Uterus (tissue), 3 donors: ENCODE measurements at regions not wholly inside any gene's neighbourhood (a gene's known extent, or its start where the extent isn't known, plus 50 kb on each side); places are given as distances from the start of the nearest gene placed in this dataset.

Source experiments
- DNase-seq, 2 donors: peaks; one replicate each; pipeline ENCODE4 v3.0.0-alpha.2; 2019 to 2020
- H3K27ac ChIP-seq, 2 donors: fragments of 200-600 bp; sonication (generic); 1 replicate in 1 of 2; 2 replicates in 1 of 2; pipeline ENCODE4 v1.5.1; 2016 to 2018
- H3K27me3 ChIP-seq, 2 donors: fragments of 200-600 bp; sonication (generic); one replicate each; pipeline ENCODE4 v1.5.1; 2018 to 2019; ENCODE audit warnings: control low read depth in 1 of 2
- H3K36me3 ChIP-seq, 2 donors: fragments of 200-600 bp; sonication (generic); one replicate each; pipeline ENCODE4 v1.5.1; 2019; ENCODE audit warnings: control low read depth in 1 of 2
- H3K4me1 ChIP-seq, 2 donors: fragments of 200-600 bp; sonication (generic); one replicate each; pipeline ENCODE4 v1.5.1; 2018 to 2019; ENCODE audit warnings: control low read depth in 1 of 2
- H3K4me3 ChIP-seq, 2 donors: fragments of 200-600 bp; sonication (generic); 1 replicate in 1 of 2; 2 replicates in 1 of 2; pipeline ENCODE4 v1.5.1; 2018 to 2019; ENCODE audit warnings: mild to moderate bottlenecking in 1 of 2
- H3K9me3 ChIP-seq, 2 donors: fragments of 200-600 bp; sonication (generic); one replicate each; pipeline ENCODE4 v1.5.1; 2019; ENCODE audit warnings: control low read depth in 1 of 2
- POLR2A ChIP-seq, 2 donors: fragments of 450-650 bp; IDR thresholded peaks; one replicate each; pipeline ENCODE4 v1.6.1; 2016; ENCODE audit warnings: antibody characterized with exemption in 2 of 2, mild to moderate bottlenecking in 1 of 2, moderate library complexity in 1 of 2
- intact Hi-C: fragments of 100-400 bp; cut with DNase I; formaldehyde crosslinking; loops from one replicate; pipeline ENCODE4 v1.15.1; 2023; ENCODE audit warnings: low total_unique reads
- TF ChIP-seq, protein P1 (sequence below), 4 experiments: fragments of 200-600 bp in 2 of 4; fragments of 450-650 bp in 2 of 4; sonication (generic) in 2 of 4; IDR thresholded peaks; one replicate each; pipeline ENCODE4 v1.5.1; 2016 to 2019; ENCODE audit warnings: antibody characterized with exemption in 4 of 4, mild to moderate bottlenecking in 2 of 4, moderate library complexity in 1 of 4
- donor health status: DM: yes; HTN: yes; CAD: no.

- Histone ChIP-seq H3K27me3 (no peaks in the 10 kb centered on the region), H3K36me3 (no peaks in the 10 kb centered on the region), H3K4me1 (no peaks in the 10 kb centered on the region), H3K27ac (no peak overlapping the region), H3K4me3 (no peak overlapping the region), H3K9me3 (no peaks in the 10 kb centered on the region)
- intact Hi-C loops = no loop called here
- DNase-seq = no peak
- no peak for TF ChIP-seq POLR2A (IDR thresholded peaks at IDR 0.05)
- TF ChIP-seq, protein P1, sequence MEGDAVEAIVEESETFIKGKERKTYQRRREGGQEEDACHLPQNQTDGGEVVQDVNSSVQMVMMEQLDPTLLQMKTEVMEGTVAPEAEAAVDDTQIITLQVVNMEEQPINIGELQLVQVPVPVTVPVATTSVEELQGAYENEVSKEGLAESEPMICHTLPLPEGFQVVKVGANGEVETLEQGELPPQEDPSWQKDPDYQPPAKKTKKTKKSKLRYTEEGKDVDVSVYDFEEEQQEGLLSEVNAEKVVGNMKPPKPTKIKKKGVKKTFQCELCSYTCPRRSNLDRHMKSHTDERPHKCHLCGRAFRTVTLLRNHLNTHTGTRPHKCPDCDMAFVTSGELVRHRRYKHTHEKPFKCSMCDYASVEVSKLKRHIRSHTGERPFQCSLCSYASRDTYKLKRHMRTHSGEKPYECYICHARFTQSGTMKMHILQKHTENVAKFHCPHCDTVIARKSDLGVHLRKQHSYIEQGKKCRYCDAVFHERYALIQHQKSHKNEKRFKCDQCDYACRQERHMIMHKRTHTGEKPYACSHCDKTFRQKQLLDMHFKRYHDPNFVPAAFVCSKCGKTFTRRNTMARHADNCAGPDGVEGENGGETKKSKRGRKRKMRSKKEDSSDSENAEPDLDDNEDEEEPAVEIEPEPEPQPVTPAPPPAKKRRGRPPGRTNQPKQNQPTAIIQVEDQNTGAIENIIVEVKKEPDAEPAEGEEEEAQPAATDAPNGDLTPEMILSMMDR (IDR thresholded peaks at IDR 0.05) = no peak
Measured at GRCh38 chr13:70593716-70594115, 485.5 kb upstream of the KLHL1 start.

DNA sequence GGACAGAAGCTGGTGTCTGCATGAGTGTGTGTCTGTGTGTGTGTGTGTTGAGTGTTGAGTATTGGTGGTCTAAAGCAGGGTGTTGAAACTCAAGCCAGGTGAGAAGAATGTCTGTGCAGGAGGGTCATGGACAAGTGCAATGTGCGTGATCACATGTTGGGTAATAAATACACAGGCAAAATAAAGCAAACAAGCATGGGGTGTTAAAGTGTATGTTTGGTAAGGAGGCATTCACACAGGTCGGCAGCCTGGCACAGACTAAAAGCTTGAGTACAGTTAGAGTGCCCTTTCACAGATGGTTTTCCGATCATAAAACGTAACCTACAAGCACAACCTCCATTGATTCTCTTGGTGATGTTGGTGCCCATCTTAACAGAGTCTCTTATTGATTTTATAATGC is 476.9 kb upstream of the KLHL1 start:
- Histone ChIP-seq H3K9me3 (no peaks in the 10 kb centered on the region), H3K36me3 (no peaks in the 10 kb centered on the region), H3K27ac (no peak overlapping the region), H3K4me1 (no peaks in the 10 kb centered on the region), H3K4me3 (no peak overlapping the region), H3K27me3 (no peaks in the 10 kb centered on the region)
- TF ChIP-seq, protein P1 (IDR thresholded peaks at IDR 0.05) = no peak
- TF ChIP-seq POLR2A (IDR thresholded peaks at IDR 0.05) = no peak
- intact Hi-C loops = no loop called here
- DNase-seq = no peak

DNA sequence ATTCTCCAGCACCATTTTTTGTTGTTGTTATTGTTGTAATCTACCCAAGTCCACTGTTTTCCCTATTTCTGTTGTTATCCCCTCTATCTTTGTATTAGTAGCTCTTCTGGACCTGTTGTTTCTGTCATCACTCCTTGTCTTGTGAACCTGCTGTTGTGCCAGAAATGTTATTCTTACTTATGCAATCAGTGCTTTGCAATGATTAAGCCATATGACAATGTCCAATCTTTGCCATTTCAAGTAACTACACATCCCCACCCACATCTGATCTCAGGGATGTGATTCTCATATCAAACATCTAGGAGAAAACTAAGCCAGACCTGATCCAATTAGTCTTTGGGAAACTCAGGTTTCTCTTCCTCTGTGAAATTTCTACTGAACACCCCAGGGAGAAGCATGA is 472.6 kb upstream of the KLHL1 start:
- no peaks in the 10 kb centered on the region for H3K36me3 ChIP-seq
- intact Hi-C loops = no loop called here
- no peak for DNase-seq
- no peaks in the 10 kb centered on the region for H3K27me3 ChIP-seq
- H3K9me3 ChIP-seq = no peaks in the 10 kb centered on the region
- no peaks in the 10 kb centered on the region for H3K4me1 ChIP-seq
- no peak overlapping the region for H3K27ac ChIP-seq
- no peak overlapping the region for H3K4me3 ChIP-seq
- TF ChIP-seq, protein P1 (IDR thresholded peaks at IDR 0.05) = no peak
- no peak for TF ChIP-seq POLR2A (IDR thresholded peaks at IDR 0.05)

DNA sequence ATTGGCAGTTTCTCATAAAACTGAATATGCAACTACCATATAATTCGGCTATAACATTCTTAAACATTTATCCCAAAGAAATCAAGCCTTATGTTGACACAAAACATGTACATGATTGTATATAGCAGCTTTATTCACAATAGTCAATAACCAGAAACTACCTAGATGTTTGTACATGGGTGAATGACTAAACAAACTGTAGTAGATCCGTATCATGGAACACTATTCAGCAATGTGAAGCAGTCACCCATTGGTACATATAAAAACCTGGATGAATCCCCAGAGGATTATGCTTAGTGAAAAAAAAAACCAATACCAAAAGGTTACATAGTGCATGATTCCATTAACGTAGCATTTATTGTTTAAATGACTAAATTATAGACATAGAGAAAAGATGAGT is 471.7 kb upstream of the KLHL1 start:
- intact Hi-C loops = no loop called here

DNA sequence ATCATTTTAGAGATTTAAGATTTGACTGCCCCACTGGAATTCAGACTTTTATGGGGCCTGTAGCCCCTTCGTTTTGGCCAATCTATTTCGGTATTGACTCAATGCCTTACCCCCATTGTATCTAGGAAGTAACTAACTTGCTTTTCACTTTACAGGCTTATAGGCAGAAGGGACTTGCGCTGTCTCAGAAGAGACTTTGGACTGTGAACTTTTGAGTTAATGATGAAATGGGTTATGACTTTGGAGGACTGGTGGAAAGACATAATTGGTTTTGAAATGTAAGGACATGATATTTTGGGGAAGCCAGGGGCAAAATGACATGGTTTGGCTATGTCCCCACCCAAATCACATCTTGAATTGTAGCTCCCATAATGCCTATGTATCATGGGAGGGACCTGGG is 463.0 kb upstream of the KLHL1 start:
- TF ChIP-seq, protein P1 (IDR thresholded peaks at IDR 0.05) = no peak
- TF ChIP-seq POLR2A (IDR thresholded peaks at IDR 0.05) = no peak
- no peak for DNase-seq
- H3K4me1 ChIP-seq = no peaks in the 10 kb centered on the region
- no peak overlapping the region for H3K4me3 ChIP-seq
- H3K27ac ChIP-seq = no peak overlapping the region
- H3K27me3 ChIP-seq = no peaks in the 10 kb centered on the region
- no peaks in the 10 kb centered on the region for H3K36me3 ChIP-seq
- H3K9me3 ChIP-seq = no peaks in the 10 kb centered on the region
- intact Hi-C loops = no loop called here

More for the DNA sequence above, 471.7 kb upstream of the KLHL1 start:
- Histone ChIP-seq H3K27ac (no peak overlapping the region), H3K9me3 (no peaks in the 10 kb centered on the region), H3K27me3 (no peaks in the 10 kb centered on the region), H3K4me3 (no peak overlapping the region), H3K36me3 (no peaks in the 10 kb centered on the region), H3K4me1 (no peaks in the 10 kb centered on the region)
- no peak for TF ChIP-seq POLR2A (IDR thresholded peaks at IDR 0.05)
- TF ChIP-seq, protein P1 (IDR thresholded peaks at IDR 0.05) = no peak
- DNase-seq = no peak
